ENCODE measurements at regions not wholly inside any gene's neighbourhood (a gene's known extent, or its start where the extent isn't known, plus 50 kb on each side); places are given as distances from the start of the nearest gene placed in this dataset.

GRCh38 chr5:110335361-110336066 lies 391.0 kb downstream of the TMEM232 start:
- DNase-seq, result no peak

GRCh38 chr5:110338341-110339083 lies 388.0 kb downstream of the TMEM232 start:
- Histone ChIP-seq H3K27ac (ENCODE audit: low read length) (no peak overlapping the region), H3K9ac (ENCODE audit: low read length) (no peak overlapping the region), H3K27me3 (ENCODE audit: low read length) (no peaks in the 10 kb centered on the region; the same call in 1 of the 2 replicates), H2AFZ (ENCODE audit: low read length) (no peak overlapping the region), H3K4me2 (ENCODE audit: low read depth, low read length, poor library complexity, severe bottlenecking) (no peak overlapping the region), H3K4me1 (ENCODE audit: low read length) (no peaks in the 10 kb centered on the region), H3K4me3 (ENCODE audit: low read length) (no peak overlapping the region), H3K9me3 (ENCODE audit: low read length) (no peaks in the 10 kb centered on the region), H3K9me2 (replicated peaks; ENCODE audit: insufficient read depth, low read length) (no peaks in the 10 kb centered on the region), H3K79me2 (ENCODE audit: low read length) (no peaks in the 10 kb centered on the region), H4K20me1 (ENCODE audit: insufficient read depth, low read depth, low read length) (no peaks in the 10 kb centered on the region), H3K36me3 (ENCODE audit: insufficient read depth, low read length) (no peaks in the 10 kb centered on the region)
- no peak for DNase-seq

More at GRCh38 chr5:110335361-110336066, 391.0 kb downstream of the TMEM232 start:
- no peak overlapping the region for H3K9ac ChIP-seq (ENCODE audit: low read length)
- H3K4me1 ChIP-seq (ENCODE audit: low read length), result no peaks in the 10 kb centered on the region
- H3K4me3 ChIP-seq (ENCODE audit: low read length), result no peak overlapping the region
- no peaks in the 10 kb centered on the region for H3K9me3 ChIP-seq (ENCODE audit: low read length)
- no peaks in the 10 kb centered on the region; the same call in 1 of the 2 replicates for H3K27me3 ChIP-seq (ENCODE audit: low read length)
- no peaks in the 10 kb centered on the region for H4K20me1 ChIP-seq (ENCODE audit: insufficient read depth, low read depth, low read length)
- H3K79me2 ChIP-seq (ENCODE audit: low read length), result no peaks in the 10 kb centered on the region
- H2AFZ ChIP-seq (ENCODE audit: low read length), result no peak overlapping the region
- no peaks in the 10 kb centered on the region for H3K36me3 ChIP-seq (ENCODE audit: insufficient read depth, low read length)
- no peak overlapping the region for H3K27ac ChIP-seq (ENCODE audit: low read length)
- H3K4me2 ChIP-seq (ENCODE audit: low read depth, low read length, poor library complexity, severe bottlenecking), result no peak overlapping the region
- no peaks in the 10 kb centered on the region for H3K9me2 ChIP-seq (replicated peaks; ENCODE audit: insufficient read depth, low read length)

- Histone ChIP-seq H3K9me3 (ENCODE audit: low read length) (no peaks in the 10 kb centered on the region), H3K4me1 (ENCODE audit: low read length) (no peaks in the 10 kb centered on the region), H2AFZ (ENCODE audit: low read length) (no peak overlapping the region), H4K20me1 (ENCODE audit: insufficient read depth, low read depth, low read length) (no peaks in the 10 kb centered on the region), H3K36me3 (ENCODE audit: insufficient read depth, low read length) (no peaks in the 10 kb centered on the region), H3K79me2 (ENCODE audit: low read length) (no peaks in the 10 kb centered on the region), H3K9me2 (replicated peaks; ENCODE audit: insufficient read depth, low read length) (no peaks in the 10 kb centered on the region), H3K27ac (ENCODE audit: low read length) (no peak overlapping the region), H3K4me2 (ENCODE audit: low read depth, low read length, poor library complexity, severe bottlenecking) (no peak overlapping the region), H3K4me3 (ENCODE audit: low read length) (no peak overlapping the region), H3K9ac (ENCODE audit: low read length) (no peak overlapping the region), H3K27me3 (ENCODE audit: low read length) (no peaks in the 10 kb centered on the region; the same call in 1 of the 2 replicates)
- no peak for DNase-seq
Observed at GRCh38 chr5:110339399-110339798, 387.1 kb downstream of the TMEM232 start.

- Histone ChIP-seq H3K79me2 (ENCODE audit: low read length) (no peaks in the 10 kb centered on the region), H2AFZ (ENCODE audit: low read length) (no peak overlapping the region), H3K36me3 (ENCODE audit: insufficient read depth, low read length) (no peaks in the 10 kb centered on the region), H3K9me3 (ENCODE audit: low read length) (no peaks in the 10 kb centered on the region), H3K27ac (ENCODE audit: low read length) (no peak overlapping the region), H3K27me3 (ENCODE audit: low read length) (no peaks in the 10 kb centered on the region; the same call in 1 of the 2 replicates), H3K4me3 (ENCODE audit: low read length) (no peak overlapping the region), H4K20me1 (ENCODE audit: insufficient read depth, low read depth, low read length) (no peaks in the 10 kb centered on the region), H3K9me2 (replicated peaks; ENCODE audit: insufficient read depth, low read length) (no peaks in the 10 kb centered on the region), H3K9ac (ENCODE audit: low read length) (no peak overlapping the region), H3K4me1 (ENCODE audit: low read length) (no peaks in the 10 kb centered on the region), H3K4me2 (ENCODE audit: low read depth, low read length, poor library complexity, severe bottlenecking) (no peak overlapping the region)
- no peak for DNase-seq
Observed at GRCh38 chr5:110341836-110342235, 384.6 kb downstream of the TMEM232 start.

GRCh38 chr5:110342683-110343082 lies 383.8 kb downstream of the TMEM232 start:
- no peaks in the 10 kb centered on the region for H3K79me2 ChIP-seq (ENCODE audit: low read length)
- H3K27me3 ChIP-seq (ENCODE audit: low read length), result no peaks in the 10 kb centered on the region
- H3K27ac ChIP-seq (ENCODE audit: low read length), result no peak overlapping the region
- H3K36me3 ChIP-seq (ENCODE audit: insufficient read depth, low read length), result no peaks in the 10 kb centered on the region
- no peak overlapping the region for H3K4me3 ChIP-seq (ENCODE audit: low read length)
- no peak overlapping the region for H2AFZ ChIP-seq (ENCODE audit: low read length)
- H3K9ac ChIP-seq (ENCODE audit: low read length), result no peak overlapping the region
- H4K20me1 ChIP-seq (ENCODE audit: insufficient read depth, low read depth, low read length), result no peaks in the 10 kb centered on the region
- DNase-seq, result no peak
- no peaks in the 10 kb centered on the region for H3K4me1 ChIP-seq (ENCODE audit: low read length)
- no peaks in the 10 kb centered on the region for H3K9me2 ChIP-seq (replicated peaks; ENCODE audit: insufficient read depth, low read length)
- no peaks in the 10 kb centered on the region for H3K9me3 ChIP-seq (ENCODE audit: low read length)
- no peak overlapping the region for H3K4me2 ChIP-seq (ENCODE audit: low read depth, low read length, poor library complexity, severe bottlenecking)

- Histone ChIP-seq H3K27me3 (ENCODE audit: low read length) (no peaks in the 10 kb centered on the region), H3K9ac (ENCODE audit: low read length) (no peak overlapping the region), H3K79me2 (ENCODE audit: low read length) (no peaks in the 10 kb centered on the region), H3K36me3 (ENCODE audit: insufficient read depth, low read length) (no peaks in the 10 kb centered on the region), H3K9me3 (ENCODE audit: low read length) (no peaks in the 10 kb centered on the region), H3K4me3 (ENCODE audit: low read length) (no peak overlapping the region), H4K20me1 (ENCODE audit: insufficient read depth, low read depth, low read length) (no peaks in the 10 kb centered on the region), H3K4me2 (ENCODE audit: low read depth, low read length, poor library complexity, severe bottlenecking) (no peak overlapping the region), H3K4me1 (ENCODE audit: low read length) (no peaks in the 10 kb centered on the region), H3K27ac (ENCODE audit: low read length) (no peak overlapping the region), H3K9me2 (replicated peaks; ENCODE audit: insufficient read depth, low read length) (no peaks in the 10 kb centered on the region), H2AFZ (ENCODE audit: low read length) (no peak overlapping the region)
- no peak for DNase-seq
Observed at GRCh38 chr5:110343616-110344015, 382.9 kb downstream of the TMEM232 start.

GRCh38 chr5:110345623-110346022 lies 380.8 kb downstream of the TMEM232 start:
- Histone ChIP-seq H3K9me2 (replicated peaks; ENCODE audit: insufficient read depth, low read length) (no peaks in the 10 kb centered on the region), H3K27ac (ENCODE audit: low read length) (no peak overlapping the region), H3K4me3 (ENCODE audit: low read length) (no peak overlapping the region), H3K9ac (ENCODE audit: low read length) (no peak overlapping the region), H3K4me2 (ENCODE audit: low read depth, low read length, poor library complexity, severe bottlenecking) (no peak overlapping the region), H3K27me3 (ENCODE audit: low read length) (no peaks in the 10 kb centered on the region), H4K20me1 (ENCODE audit: insufficient read depth, low read depth, low read length) (no peaks in the 10 kb centered on the region), H3K9me3 (ENCODE audit: low read length) (no peaks in the 10 kb centered on the region), H3K79me2 (ENCODE audit: low read length) (no peaks in the 10 kb centered on the region), H3K4me1 (ENCODE audit: low read length) (no peaks in the 10 kb centered on the region), H2AFZ (ENCODE audit: low read length) (no peak overlapping the region), H3K36me3 (ENCODE audit: insufficient read depth, low read length) (no peaks in the 10 kb centered on the region)
- DNase-seq, result no peak

- Histone ChIP-seq H3K4me2 (ENCODE audit: low read depth, low read length, poor library complexity, severe bottlenecking) (no peak overlapping the region), H3K9me3 (ENCODE audit: low read length) (no peaks in the 10 kb centered on the region), H3K27ac (ENCODE audit: low read length) (no peak overlapping the region), H4K20me1 (ENCODE audit: insufficient read depth, low read depth, low read length) (no peaks in the 10 kb centered on the region), H3K4me3 (ENCODE audit: low read length) (no peak overlapping the region), H3K27me3 (ENCODE audit: low read length) (no peaks in the 10 kb centered on the region), H3K4me1 (ENCODE audit: low read length) (no peaks in the 10 kb centered on the region), H2AFZ (ENCODE audit: low read length) (no peak overlapping the region), H3K36me3 (ENCODE audit: insufficient read depth, low read length) (no peaks in the 10 kb centered on the region), H3K9me2 (replicated peaks; ENCODE audit: insufficient read depth, low read length) (no peaks in the 10 kb centered on the region), H3K79me2 (ENCODE audit: low read length) (no peaks in the 10 kb centered on the region), H3K9ac (ENCODE audit: low read length) (no peak overlapping the region)
- DNase-seq, result no peak
Observed at GRCh38 chr5:110346893-110347358, 379.5 kb downstream of the TMEM232 start.

Measured in Karpas-422 (cell line).